ENCODE measurements at regions not wholly inside any gene's neighbourhood (a gene's known extent, or its start where the extent isn't known, plus 50 kb on each side); places are given as distances from the start of the nearest gene placed in this dataset.

GRCh38 chr10:36271627-36272340 is 629.7 kb upstream of the FZD8 start:
- no peak for DNase-seq

- no peak for DNase-seq
Measured at GRCh38 chr10:36269222-36269621, 627.1 kb upstream of the FZD8 start.

- no peak for DNase-seq
Measured at GRCh38 chr10:36266923-36267322, 624.8 kb upstream of the FZD8 start.

- DNase-seq: no peak
Measured at GRCh38 chr10:36265741-36266140, 623.6 kb upstream of the FZD8 start.

GRCh38 chr10:36263871-36264270 is 621.8 kb upstream of the FZD8 start:
- no peak for DNase-seq

- DNase-seq: peak; percentile 89
Measured at GRCh38 chr10:36256948-36257356, 614.9 kb upstream of the FZD8 start.

- peak; percentile 88 for DNase-seq
Measured at GRCh38 chr10:36256166-36256565, 614.1 kb upstream of the FZD8 start.

GRCh38 chr10:36254199-36254598 is 612.1 kb upstream of the FZD8 start:
- peak; percentile 21 for DNase-seq

GRCh38 chr10:36253731-36254130 is 611.6 kb upstream of the FZD8 start:
- DNase-seq: no peak

GRCh38 chr10:36251068-36251467 is 609.0 kb upstream of the FZD8 start:
- DNase-seq: no peak

GRCh38 chr10:36248304-36248981 is 606.3 kb upstream of the FZD8 start:
- DNase-seq: peak; percentile 35

- DNase-seq: no peak
Measured at GRCh38 chr10:36247478-36247877, 605.4 kb upstream of the FZD8 start.

- no peak for DNase-seq
Measured at GRCh38 chr10:36236931-36237330, 594.8 kb upstream of the FZD8 start.

GRCh38 chr10:36236341-36236740 is 594.2 kb upstream of the FZD8 start:
- DNase-seq: no peak

- no peak for DNase-seq
Measured at GRCh38 chr10:36232935-36233334, 590.8 kb upstream of the FZD8 start.

GRCh38 chr10:36224431-36224985 is 582.4 kb upstream of the FZD8 start:
- peak; percentile 41 for DNase-seq

GRCh38 chr10:36221101-36221500 is 579.0 kb upstream of the FZD8 start:
- DNase-seq: no peak

- peak; percentile 21 for DNase-seq
Measured at GRCh38 chr10:36220151-36220550, 578.1 kb upstream of the FZD8 start.

- DNase-seq: no peak
Measured at GRCh38 chr10:36211856-36212255, 569.8 kb upstream of the FZD8 start.

- no peak for DNase-seq
Measured at GRCh38 chr10:36209480-36209879, 567.4 kb upstream of the FZD8 start.

GRCh38 chr10:36202881-36203280 is 560.8 kb upstream of the FZD8 start:
- DNase-seq: no peak

GRCh38 chr10:36200577-36200976 is 558.5 kb upstream of the FZD8 start:
- no peak for DNase-seq

GRCh38 chr10:36198322-36198721 is 556.2 kb upstream of the FZD8 start:
- DNase-seq: no peak

GRCh38 chr10:36195364-36195763 is 553.3 kb upstream of the FZD8 start:
- DNase-seq: no peak
